ENCODE measurements at regions not wholly inside any gene's neighbourhood (a gene's known extent, or its start where the extent isn't known, plus 50 kb on each side); places are given as distances from the start of the nearest gene placed in this dataset.

- Mint-ChIP-seq H3K4me1 (no peaks in the 10 kb centered on the region), H3K27ac (no peak overlapping the region), H3K4me3 (no peak overlapping the region), H3K36me3 (ENCODE audit: low read depth) (no peaks in the 10 kb centered on the region), H3K9me3 (no peaks in the 10 kb centered on the region), H3K27me3 (peaks cover 18% of the 10 kb centered on the region)
- ATAC-seq, result no peak
- no peak for DNase-seq
Measured at GRCh38 chr9:86449246-86449645, 95.0 kb upstream of the TUT7 start.

GRCh38 chr9:86445671-86446070, 91.5 kb upstream of the TUT7 start:
- Mint-ChIP-seq H3K27ac (no peak overlapping the region), H3K27me3 (peaks cover 27% of the 10 kb centered on the region), H3K4me1 (no peaks in the 10 kb centered on the region), H3K36me3 (ENCODE audit: low read depth) (no peaks in the 10 kb centered on the region), H3K4me3 (no peak overlapping the region), H3K9me3 (no peaks in the 10 kb centered on the region)
- ATAC-seq, result no peak
- no peak for DNase-seq

GRCh38 chr9:86443992-86444391, 89.8 kb upstream of the TUT7 start:
- no peaks in the 10 kb centered on the region for H3K9me3 Mint-ChIP-seq
- H3K36me3 Mint-ChIP-seq (ENCODE audit: low read depth), result no peaks in the 10 kb centered on the region
- H3K4me1 Mint-ChIP-seq, result no peaks in the 10 kb centered on the region
- no peak overlapping the region for H3K27ac Mint-ChIP-seq
- no peak overlapping the region for H3K4me3 Mint-ChIP-seq
- DNase-seq (no peak), ATAC-seq (no peak)
- H3K27me3 Mint-ChIP-seq, result peaks cover 27% of the 10 kb centered on the region

GRCh38 chr9:86434039-86434726, 80.0 kb upstream of the TUT7 start:
- no peaks in the 10 kb centered on the region for H3K4me1 Mint-ChIP-seq
- H3K27me3 Mint-ChIP-seq, result peaks cover 15% of the 10 kb centered on the region
- H3K27ac Mint-ChIP-seq, result no peak overlapping the region

GRCh38 chr9:86424251-86424891, 70.2 kb upstream of the TUT7 start:
- DNase-seq (no peak), ATAC-seq (no peak)
- no peak overlapping the region for H3K4me3 Mint-ChIP-seq
- H3K9me3 Mint-ChIP-seq, result no peaks in the 10 kb centered on the region
- peaks cover 11% of the 10 kb centered on the region for H3K27me3 Mint-ChIP-seq
- H3K36me3 Mint-ChIP-seq (ENCODE audit: low read depth), result no peaks in the 10 kb centered on the region
- H3K4me1 Mint-ChIP-seq, result no peaks in the 10 kb centered on the region
- H3K27ac Mint-ChIP-seq, result no peak overlapping the region

More at GRCh38 chr9:86434039-86434726, 80.0 kb upstream of the TUT7 start:
- peaks cover 6% of the 10 kb centered on the region for H3K9me3 Mint-ChIP-seq
- no peaks in the 10 kb centered on the region for H3K36me3 Mint-ChIP-seq (ENCODE audit: low read depth)
- ATAC-seq, result no peak
- no peak for DNase-seq
- H3K4me3 Mint-ChIP-seq, result no peak overlapping the region

GRCh38 chr9:86413971-86414880, 60.0 kb upstream of the TUT7 start:
- H3K27ac Mint-ChIP-seq, result no peak overlapping the region
- peaks cover 7% of the 10 kb centered on the region for H3K27me3 Mint-ChIP-seq
- peaks cover under 1% of the 10 kb centered on the region for H3K4me1 Mint-ChIP-seq
- no peak for DNase-seq
- H3K36me3 Mint-ChIP-seq (ENCODE audit: low read depth), result no peaks in the 10 kb centered on the region
- H3K9me3 Mint-ChIP-seq, result no peaks in the 10 kb centered on the region
- no peak for ATAC-seq
- no peak overlapping the region for H3K4me3 Mint-ChIP-seq

GRCh38 chr9:86410281-86410680, 56.1 kb upstream of the TUT7 start:
- Mint-ChIP-seq H3K27ac (no peak overlapping the region), H3K4me3 (no peak overlapping the region), H3K27me3 (peaks cover 16% of the 10 kb centered on the region), H3K4me1 (peaks cover 31% of the 10 kb centered on the region), H3K36me3 (ENCODE audit: low read depth) (no peaks in the 10 kb centered on the region), H3K9me3 (no peaks in the 10 kb centered on the region)
- ATAC-seq (no peak), DNase-seq (no peak)

GRCh38 chr9:86408121-86408520, 53.9 kb upstream of the TUT7 start:
- no peaks in the 10 kb centered on the region for H3K9me3 Mint-ChIP-seq
- no peaks in the 10 kb centered on the region for H3K36me3 Mint-ChIP-seq (ENCODE audit: low read depth)
- no peak for ATAC-seq
- DNase-seq, result no peak
- no peak overlapping the region for H3K27ac Mint-ChIP-seq
- H3K27me3 Mint-ChIP-seq, result peaks cover 16% of the 10 kb centered on the region
- H3K4me3 Mint-ChIP-seq, result no peak overlapping the region
- H3K4me1 Mint-ChIP-seq, result peaks cover 33% of the 10 kb centered on the region

GRCh38 chr9:86407022-86407421, 52.8 kb upstream of the TUT7 start:
- Mint-ChIP-seq H3K4me1 (peaks cover 33% of the 10 kb centered on the region), H3K27me3 (peaks cover 17% of the 10 kb centered on the region), H3K27ac (no peak overlapping the region), H3K36me3 (ENCODE audit: low read depth) (no peaks in the 10 kb centered on the region), H3K4me3 (no peak overlapping the region), H3K9me3 (no peaks in the 10 kb centered on the region)
- DNase-seq, result peak; percentile 12
- ATAC-seq, result peak; percentile 63

- H3K36me3 Mint-ChIP-seq (ENCODE audit: low read depth), result no peaks in the 10 kb centered on the region
- DNase-seq (no peak), ATAC-seq (no peak)
- peaks cover 18% of the 10 kb centered on the region for H3K27me3 Mint-ChIP-seq
- peaks cover 33% of the 10 kb centered on the region for H3K4me1 Mint-ChIP-seq
- H3K4me3 Mint-ChIP-seq, result peak overlapping the region; percentile 56
- H3K27ac Mint-ChIP-seq, result no peak overlapping the region
- H3K9me3 Mint-ChIP-seq, result no peaks in the 10 kb centered on the region
Measured at GRCh38 chr9:86406366-86406765, 52.2 kb upstream of the TUT7 start.

- no peaks in the 10 kb centered on the region for H3K9me3 Mint-ChIP-seq
- H3K27ac Mint-ChIP-seq, result no peak overlapping the region
- H3K27me3 Mint-ChIP-seq, result peaks cover 17% of the 10 kb centered on the region
- H3K36me3 Mint-ChIP-seq (ENCODE audit: low read depth), result no peaks in the 10 kb centered on the region
- DNase-seq, result peak; percentile 11
- ATAC-seq, result peak; percentile 87
- peak overlapping the region; percentile 56 for H3K4me3 Mint-ChIP-seq
- peaks cover 33% of the 10 kb centered on the region for H3K4me1 Mint-ChIP-seq
Measured at GRCh38 chr9:86405926-86406325, 51.7 kb upstream of the TUT7 start.

- Mint-ChIP-seq H3K9me3 (no peaks in the 10 kb centered on the region), H3K27me3 (peaks cover 15% of the 10 kb centered on the region), H3K4me3 (no peak overlapping the region), H3K36me3 (ENCODE audit: low read depth) (no peaks in the 10 kb centered on the region), H3K4me1 (peaks cover 33% of the 10 kb centered on the region), H3K27ac (no peak overlapping the region)
- DNase-seq (no peak), ATAC-seq (no peak)
Measured at GRCh38 chr9:86405086-86405491, 50.9 kb upstream of the TUT7 start.

Measured in activated naive CD8-positive, alpha-beta T cell treated with anti-CD3 and anti-CD28 coated beads, Interleukin-2, amount 50 U/mL, for 24 hours (primary cell).